ENCODE measurements at regions not wholly inside any gene's neighbourhood (a gene's known extent, or its start where the extent isn't known, plus 50 kb on each side); places are given as distances from the start of the nearest gene placed in this dataset.

GRCh38 chr18:51559198-51559901 lies 361.9 kb upstream of the MEX3C start:
- TF ChIP-seq EP300 (IDR thresholded peaks at IDR 0.05), result no peak
- TF ChIP-seq, protein P1, sequence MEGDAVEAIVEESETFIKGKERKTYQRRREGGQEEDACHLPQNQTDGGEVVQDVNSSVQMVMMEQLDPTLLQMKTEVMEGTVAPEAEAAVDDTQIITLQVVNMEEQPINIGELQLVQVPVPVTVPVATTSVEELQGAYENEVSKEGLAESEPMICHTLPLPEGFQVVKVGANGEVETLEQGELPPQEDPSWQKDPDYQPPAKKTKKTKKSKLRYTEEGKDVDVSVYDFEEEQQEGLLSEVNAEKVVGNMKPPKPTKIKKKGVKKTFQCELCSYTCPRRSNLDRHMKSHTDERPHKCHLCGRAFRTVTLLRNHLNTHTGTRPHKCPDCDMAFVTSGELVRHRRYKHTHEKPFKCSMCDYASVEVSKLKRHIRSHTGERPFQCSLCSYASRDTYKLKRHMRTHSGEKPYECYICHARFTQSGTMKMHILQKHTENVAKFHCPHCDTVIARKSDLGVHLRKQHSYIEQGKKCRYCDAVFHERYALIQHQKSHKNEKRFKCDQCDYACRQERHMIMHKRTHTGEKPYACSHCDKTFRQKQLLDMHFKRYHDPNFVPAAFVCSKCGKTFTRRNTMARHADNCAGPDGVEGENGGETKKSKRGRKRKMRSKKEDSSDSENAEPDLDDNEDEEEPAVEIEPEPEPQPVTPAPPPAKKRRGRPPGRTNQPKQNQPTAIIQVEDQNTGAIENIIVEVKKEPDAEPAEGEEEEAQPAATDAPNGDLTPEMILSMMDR (IDR thresholded peaks at IDR 0.05), result no peak

Data from esophagus muscularis mucosa (tissue), 3 donors.